PC-3 (cell line): ENCODE measurements at regions not wholly inside any gene's neighbourhood (a gene's known extent, or its start where the extent isn't known, plus 50 kb on each side); places are given as distances from the start of the nearest gene placed in this dataset.

ENCODE experiments used
- EZH2 ChIP-seq: fragments of 300-600 bp; sonication (generic); IDR thresholded peaks from one replicate; pipeline ENCODE4 v1.6.1; 2017; ENCODE audit warnings: antibody characterized with exemption, mild to moderate bottlenecking, low read length; ENCODE audit not compliant: unreplicated experiment
- TF ChIP-seq, protein P1 (sequence below): fragments of 300-600 bp; sonication (generic); conservative IDR thresholded peaks from 2 replicates; pipeline ENCODE4 v1.5.1; 2017; ENCODE audit warnings: antibody characterized with exemption, low read depth, mild to moderate bottlenecking, low read length

DNA sequence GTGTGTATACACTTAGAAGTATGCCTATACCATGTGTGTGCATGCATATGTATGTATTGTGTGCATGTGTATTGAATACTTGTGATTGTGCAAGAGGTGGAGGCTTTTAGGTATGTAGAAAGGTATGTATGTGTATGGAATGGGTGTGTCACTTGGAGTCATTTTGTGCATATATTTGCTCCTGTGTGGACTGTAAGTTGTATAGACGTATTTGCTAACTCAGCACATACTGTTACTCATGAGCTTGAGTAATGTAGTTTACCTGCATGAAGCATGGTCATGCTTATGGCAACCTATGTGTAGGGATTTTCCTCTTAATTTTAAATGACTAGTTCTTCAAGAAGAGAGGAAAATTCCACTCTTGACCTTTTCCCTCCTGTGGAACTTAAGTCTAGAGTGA, 507.6 kb upstream of the LARGE1 start:
- TF ChIP-seq, protein P1, sequence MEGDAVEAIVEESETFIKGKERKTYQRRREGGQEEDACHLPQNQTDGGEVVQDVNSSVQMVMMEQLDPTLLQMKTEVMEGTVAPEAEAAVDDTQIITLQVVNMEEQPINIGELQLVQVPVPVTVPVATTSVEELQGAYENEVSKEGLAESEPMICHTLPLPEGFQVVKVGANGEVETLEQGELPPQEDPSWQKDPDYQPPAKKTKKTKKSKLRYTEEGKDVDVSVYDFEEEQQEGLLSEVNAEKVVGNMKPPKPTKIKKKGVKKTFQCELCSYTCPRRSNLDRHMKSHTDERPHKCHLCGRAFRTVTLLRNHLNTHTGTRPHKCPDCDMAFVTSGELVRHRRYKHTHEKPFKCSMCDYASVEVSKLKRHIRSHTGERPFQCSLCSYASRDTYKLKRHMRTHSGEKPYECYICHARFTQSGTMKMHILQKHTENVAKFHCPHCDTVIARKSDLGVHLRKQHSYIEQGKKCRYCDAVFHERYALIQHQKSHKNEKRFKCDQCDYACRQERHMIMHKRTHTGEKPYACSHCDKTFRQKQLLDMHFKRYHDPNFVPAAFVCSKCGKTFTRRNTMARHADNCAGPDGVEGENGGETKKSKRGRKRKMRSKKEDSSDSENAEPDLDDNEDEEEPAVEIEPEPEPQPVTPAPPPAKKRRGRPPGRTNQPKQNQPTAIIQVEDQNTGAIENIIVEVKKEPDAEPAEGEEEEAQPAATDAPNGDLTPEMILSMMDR, result no peak
- no peak for TF ChIP-seq EZH2
